ENCODE measurements at regions not wholly inside any gene's neighbourhood (a gene's known extent, or its start where the extent isn't known, plus 50 kb on each side); places are given as distances from the start of the nearest gene placed in this dataset.
"Not testable (repeated sequence)": the region's sequence is repeated elsewhere in the genome, so short reads cannot be mapped to it uniquely, and the experiment has no call there.

- Histone ChIP-seq H3K9me3 (peaks cover 0 to 11% (median 0%) of the 10 kb centered on the region in 4 donors), H3K27ac (no peak overlapping the region), H3K27me3 (no peaks in the 10 kb centered on the region), H3K4me1 (no peaks in the 10 kb centered on the region), H3K4me3 (no peak overlapping the region), H3K36me3 (no peaks in the 10 kb centered on the region)
- WGBS, 2 donors: 77 to 80% methylated on average over 7 of the region's 7 CpGs
- ATAC-seq (ENCODE audit: low FRiP score in 2 of 2) (no peak), DNase-seq (no peak)
- no peak for TF ChIP-seq EP300 (IDR thresholded peaks at IDR 0.05)
- no peak for TF ChIP-seq POLR2A (IDR thresholded peaks at IDR 0.05)
- no peak for TF ChIP-seq CTCF (IDR thresholded peaks at IDR 0.05)
- TF ChIP-seq POLR2AphosphoS5 (IDR thresholded peaks at IDR 0.05): no peak
Measured at GRCh38 chr9:124084087-124084486, 72.5 kb downstream of the LHX2 start.

GRCh38 chr9:124087226-124087625 is 75.7 kb downstream of the LHX2 start:
- no peaks in the 10 kb centered on the region for H3K4me1 ChIP-seq
- no peak overlapping the region for H3K27ac ChIP-seq
- H3K4me3 ChIP-seq: no peak overlapping the region
- ATAC-seq (ENCODE audit: low FRiP score in 2 of 2): no peak
- H3K9me3 ChIP-seq: peaks cover 0 to 11% (median 0%) of the 10 kb centered on the region in 4 donors
- H3K27me3 ChIP-seq: no peaks in the 10 kb centered on the region
- DNase-seq: no peak
- TF ChIP-seq POLR2AphosphoS5 (IDR thresholded peaks at IDR 0.05) (no peak), EP300 (IDR thresholded peaks at IDR 0.05) (no peak), CTCF (IDR thresholded peaks at IDR 0.05) (no peak), POLR2A (IDR thresholded peaks at IDR 0.05) (no peak)
- 92 to 98% methylated on average over 2 of the region's 2 CpGs for WGBS, 2 donors
- no peaks in the 10 kb centered on the region for H3K36me3 ChIP-seq

- 65 to 73% methylated on average over 13 of the region's 13 CpGs for WGBS, 2 donors
- no peak overlapping the region for H3K27ac ChIP-seq
- DNase-seq (no peak), ATAC-seq (ENCODE audit: low FRiP score in 2 of 2) (no peak)
- H3K4me1 ChIP-seq: no peaks in the 10 kb centered on the region
- no peaks in the 10 kb centered on the region for H3K27me3 ChIP-seq
- TF ChIP-seq POLR2A (IDR thresholded peaks at IDR 0.05): no peak
- TF ChIP-seq EP300 (IDR thresholded peaks at IDR 0.05): no peak
- TF ChIP-seq POLR2AphosphoS5 (IDR thresholded peaks at IDR 0.05): no peak
- TF ChIP-seq CTCF (IDR thresholded peaks at IDR 0.05): no peak
- H3K36me3 ChIP-seq: no peaks in the 10 kb centered on the region
- no peak overlapping the region for H3K4me3 ChIP-seq
- H3K9me3 ChIP-seq: peaks cover 0 to 11% (median 0%) of the 10 kb centered on the region in 4 donors
Measured at GRCh38 chr9:124088476-124088837, 76.9 kb downstream of the LHX2 start.

GRCh38 chr9:124089631-124090488 is 78.3 kb downstream of the LHX2 start:
- 73 to 81% methylated on average over 9 of the region's 9 CpGs for WGBS, 2 donors
- not testable (repeated sequence) for H3K4me3 ChIP-seq; H3K27ac ChIP-seq; H3K4me1 ChIP-seq; H3K36me3 ChIP-seq; H3K27me3 ChIP-seq; ATAC-seq (ENCODE audit: low FRiP score in 2 of 2); DNase-seq
- peaks cover 0 to 11% (median 0%) of the 10 kb centered on the region in 4 donors for H3K9me3 ChIP-seq

GRCh38 chr9:124098141-124098905 is 86.8 kb downstream of the LHX2 start:
- DNase-seq (no peak), ATAC-seq (ENCODE audit: low FRiP score in 2 of 2) (no peak)
- H3K9me3 ChIP-seq: no peaks in the 10 kb centered on the region
- WGBS, 2 donors: 51 to 58% methylated on average over 12 of the region's 12 CpGs
- H3K4me1 ChIP-seq: no peaks in the 10 kb centered on the region
- TF ChIP-seq CTCF (IDR thresholded peaks at IDR 0.05) (no peak), POLR2A (IDR thresholded peaks at IDR 0.05) (no peak), POLR2AphosphoS5 (IDR thresholded peaks at IDR 0.05) (no peak), EP300 (IDR thresholded peaks at IDR 0.05) (no peak)
- no peak overlapping the region for H3K4me3 ChIP-seq
- no peaks in the 10 kb centered on the region for H3K27me3 ChIP-seq
- H3K36me3 ChIP-seq: no peaks in the 10 kb centered on the region
- H3K27ac ChIP-seq: no peak overlapping the region

Measured in upper lobe of left lung (tissue), 6 donors.